CD4-positive, alpha-beta T cell treated with Interferon alpha-2 for 1 hour (primary cell): ENCODE measurements at regions not wholly inside any gene's neighbourhood (a gene's known extent, or its start where the extent isn't known, plus 50 kb on each side); places are given as distances from the start of the nearest gene placed in this dataset.
A peak's percentile ranks its signal among the peaks of the same experiment; 100 is the strongest.
"Not testable (repeated sequence)": the region's sequence is repeated elsewhere in the genome, so short reads cannot be mapped to it uniquely, and the experiment has no call there.

Source experiments
- DNase-seq, 2 donors: peaks; one replicate each; pipeline ENCODE4 v3.0.0-alpha.2; 2020 to 2022

DNA sequence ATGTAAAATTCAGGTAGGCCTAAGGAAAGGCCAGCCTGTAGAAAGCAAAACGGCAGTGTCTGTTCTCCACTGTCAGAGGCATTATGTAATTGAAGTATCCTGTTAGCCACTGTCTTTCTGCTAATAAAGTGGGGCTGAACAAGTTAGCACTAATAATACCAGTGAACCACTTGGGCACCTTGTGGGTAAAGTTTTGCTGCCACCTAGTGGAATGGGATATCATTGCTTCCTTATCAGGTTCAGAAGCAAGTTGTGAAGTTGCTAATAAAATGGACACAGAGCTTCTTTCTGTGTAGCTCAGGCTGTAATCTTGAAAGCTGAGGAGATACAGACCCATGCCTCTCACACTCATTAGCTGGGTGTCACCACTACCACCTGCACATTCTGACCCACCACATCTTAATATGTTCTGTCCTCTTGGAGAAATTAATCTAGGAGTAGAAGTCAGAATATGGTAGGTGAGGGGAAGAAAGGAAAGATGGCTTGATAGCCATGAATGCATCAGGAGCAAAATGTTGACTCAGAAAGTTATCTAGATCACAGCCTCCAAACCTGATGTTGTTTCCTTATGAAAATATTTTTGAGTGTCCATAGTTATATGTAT, 175.1 kb downstream of the SEPTIN7 start:
- DNase-seq, result peak; percentile 54 to 77

DNA sequence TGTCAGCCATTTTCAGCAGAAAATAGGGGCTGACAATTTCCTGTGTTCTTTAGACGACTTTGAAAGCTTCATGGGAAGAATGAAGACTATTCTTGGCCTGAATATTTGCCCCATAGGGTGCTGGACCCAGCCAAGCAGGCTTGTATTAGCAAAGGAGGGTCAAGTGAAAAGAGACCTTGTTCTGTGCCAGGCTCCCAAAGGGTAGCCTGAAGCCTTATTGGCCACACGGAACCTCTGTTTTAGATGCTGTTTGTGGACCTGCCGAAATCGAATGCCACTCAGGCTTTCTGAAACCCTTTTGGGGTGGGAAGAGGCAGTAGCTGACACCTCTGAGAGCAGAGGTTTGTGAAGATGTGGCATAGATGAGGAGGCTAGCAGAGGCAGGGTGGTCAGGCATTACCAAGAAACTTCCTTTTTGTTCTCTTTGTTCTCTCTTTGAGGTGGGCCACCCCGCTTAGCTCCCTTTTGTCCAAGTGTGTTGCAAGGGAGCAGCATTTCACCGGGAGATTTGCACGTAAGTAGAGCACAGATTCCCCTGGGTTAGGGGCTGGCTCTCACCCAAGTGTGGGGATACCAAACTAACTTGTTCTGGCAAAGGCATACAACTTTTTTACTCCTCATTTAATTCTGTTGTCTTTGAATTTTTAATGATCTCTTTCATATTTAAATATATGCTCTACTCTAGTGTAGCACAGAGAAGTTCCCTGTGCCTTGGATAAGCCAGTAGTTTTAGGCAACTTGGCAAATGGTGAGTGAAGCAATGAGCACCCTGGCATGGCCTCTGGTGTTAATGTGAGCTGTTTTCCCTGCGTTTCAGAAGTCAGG, 174.0 kb upstream of the EEPD1 start:
- not testable (repeated sequence) for DNase-seq

DNA sequence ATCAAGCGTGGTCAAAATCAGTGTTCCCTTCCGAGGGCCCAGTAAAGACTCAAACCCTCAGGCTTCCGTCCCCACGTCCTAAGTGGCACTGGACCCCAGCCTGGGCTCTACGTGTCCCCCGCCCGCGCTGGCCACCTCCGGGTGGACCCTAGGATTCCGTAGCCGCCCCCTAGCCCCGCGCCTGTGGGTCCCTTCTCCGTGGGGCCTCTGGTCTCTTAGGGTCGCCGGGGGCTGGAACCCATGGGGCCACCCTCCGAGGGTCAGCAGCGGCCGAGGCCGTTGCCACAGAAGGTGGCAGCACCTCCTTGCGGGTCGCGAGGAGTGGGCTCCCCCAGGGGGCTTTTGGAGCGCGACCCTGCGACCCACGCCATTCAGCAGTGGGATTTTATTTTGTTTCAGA, 170.5 kb upstream of the EEPD1 start:
- no peak for DNase-seq

DNA sequence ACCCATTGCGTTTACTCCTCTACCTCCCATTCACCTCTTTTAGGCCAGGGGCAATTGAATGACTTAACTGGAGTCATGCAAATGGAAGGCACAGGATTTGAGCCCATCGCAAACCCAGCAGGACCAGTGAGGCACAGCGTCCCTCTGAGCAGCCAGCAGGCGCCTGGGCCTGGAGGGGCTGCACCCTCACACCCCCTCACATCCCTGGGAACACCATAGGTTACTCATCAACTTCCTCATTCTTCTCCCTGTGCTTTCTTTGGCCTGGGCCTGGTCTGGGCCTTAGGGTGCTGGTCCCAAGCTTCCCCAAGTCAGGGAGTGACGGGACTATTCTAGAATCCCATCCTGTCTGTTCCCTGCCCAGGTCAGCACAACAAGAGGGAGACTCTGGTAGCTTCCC, 169.4 kb upstream of the EEPD1 start:
- no peak for DNase-seq

DNA sequence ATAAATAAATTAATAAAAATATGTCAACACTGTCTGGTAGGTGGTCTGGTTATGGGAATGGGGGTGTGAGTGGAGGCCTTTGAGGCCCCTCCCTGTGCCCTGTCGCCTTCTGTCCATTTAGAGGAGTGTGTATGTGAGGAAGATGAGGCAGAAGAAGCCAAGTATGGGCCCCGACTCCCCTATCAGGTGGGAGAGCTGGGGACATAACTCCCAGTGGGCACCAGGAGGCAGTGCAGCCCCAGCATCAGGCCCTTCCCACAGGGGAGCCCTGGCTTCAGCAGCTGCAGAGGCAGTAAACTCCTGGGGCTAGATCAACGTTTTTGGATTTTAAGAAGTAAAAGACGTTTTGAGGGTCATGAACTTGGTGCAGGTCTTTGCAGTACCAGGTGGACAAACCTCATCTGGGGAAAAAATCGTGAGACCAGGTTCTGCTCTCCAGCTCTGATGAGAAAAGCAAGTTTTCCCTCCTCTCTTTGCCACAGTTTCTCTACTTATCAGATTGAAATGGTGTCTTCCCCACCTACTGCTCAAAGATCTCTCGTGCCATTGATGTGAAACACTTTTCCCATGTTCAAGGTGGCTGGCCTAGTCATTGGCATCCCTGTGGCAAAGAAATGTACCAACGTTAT, 167.8 kb upstream of the EEPD1 start:
- peak; percentile 78 to 81 for DNase-seq

DNA sequence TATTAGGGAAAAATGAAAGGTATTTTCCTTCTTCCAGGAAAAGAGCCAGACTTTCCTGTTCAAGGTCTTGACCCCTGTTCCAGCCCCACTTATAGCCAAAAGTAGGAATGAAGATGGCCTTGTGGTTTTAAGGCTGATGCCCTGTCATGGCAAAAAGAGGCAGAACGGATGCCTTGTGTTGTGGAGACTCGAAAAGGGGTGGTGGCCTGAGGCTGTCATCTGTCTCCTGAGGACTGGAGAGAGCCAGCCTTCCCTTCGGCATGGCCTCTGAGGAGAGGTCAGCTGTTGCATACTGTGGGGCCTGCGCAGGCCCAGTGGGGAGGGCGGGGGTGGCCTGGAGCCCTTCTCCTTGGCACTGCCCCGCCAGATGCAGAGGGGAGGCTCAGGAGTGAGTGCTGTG, 166.0 kb upstream of the EEPD1 start:
- no peak for DNase-seq

DNA sequence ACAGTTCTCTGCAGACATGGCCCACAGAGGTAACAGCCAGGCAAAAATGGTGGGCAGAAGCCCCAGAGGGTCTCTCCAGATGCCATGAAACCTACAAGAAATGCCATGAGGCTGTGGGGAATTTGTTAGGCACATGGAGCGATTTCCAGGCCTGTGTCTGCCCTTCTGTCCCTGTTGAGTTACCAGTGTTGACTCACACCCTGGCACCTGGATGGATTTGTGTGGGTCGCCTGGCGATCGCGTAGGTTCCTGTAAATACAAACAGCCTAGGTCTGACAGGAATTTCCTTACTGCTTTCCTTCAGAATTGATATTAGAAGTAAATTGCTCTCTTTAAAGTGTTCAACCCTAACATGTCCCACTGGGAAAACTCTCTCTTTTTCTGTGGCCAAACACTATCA, 164.9 kb upstream of the EEPD1 start:
- no peak for DNase-seq

DNA sequence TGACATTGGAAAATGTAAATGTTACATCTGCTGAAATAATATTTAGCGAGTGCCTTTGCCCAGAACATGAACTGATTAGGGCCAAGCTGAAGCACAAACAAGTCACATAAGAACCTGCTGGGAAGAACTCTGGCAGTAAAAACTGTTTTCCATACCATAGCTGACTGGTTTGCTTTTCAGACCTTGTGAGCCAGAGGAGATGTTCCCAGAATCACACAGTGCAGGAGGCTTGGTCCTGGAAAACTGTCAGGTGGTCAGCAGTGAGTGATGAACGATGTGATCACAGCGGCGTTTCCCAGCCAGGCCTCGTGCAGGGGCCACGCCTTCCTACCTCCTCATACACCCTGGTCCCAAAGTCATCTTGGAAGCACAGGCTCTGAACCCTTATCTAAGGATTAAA, 164.2 kb upstream of the EEPD1 start:
- no peak for DNase-seq

DNA sequence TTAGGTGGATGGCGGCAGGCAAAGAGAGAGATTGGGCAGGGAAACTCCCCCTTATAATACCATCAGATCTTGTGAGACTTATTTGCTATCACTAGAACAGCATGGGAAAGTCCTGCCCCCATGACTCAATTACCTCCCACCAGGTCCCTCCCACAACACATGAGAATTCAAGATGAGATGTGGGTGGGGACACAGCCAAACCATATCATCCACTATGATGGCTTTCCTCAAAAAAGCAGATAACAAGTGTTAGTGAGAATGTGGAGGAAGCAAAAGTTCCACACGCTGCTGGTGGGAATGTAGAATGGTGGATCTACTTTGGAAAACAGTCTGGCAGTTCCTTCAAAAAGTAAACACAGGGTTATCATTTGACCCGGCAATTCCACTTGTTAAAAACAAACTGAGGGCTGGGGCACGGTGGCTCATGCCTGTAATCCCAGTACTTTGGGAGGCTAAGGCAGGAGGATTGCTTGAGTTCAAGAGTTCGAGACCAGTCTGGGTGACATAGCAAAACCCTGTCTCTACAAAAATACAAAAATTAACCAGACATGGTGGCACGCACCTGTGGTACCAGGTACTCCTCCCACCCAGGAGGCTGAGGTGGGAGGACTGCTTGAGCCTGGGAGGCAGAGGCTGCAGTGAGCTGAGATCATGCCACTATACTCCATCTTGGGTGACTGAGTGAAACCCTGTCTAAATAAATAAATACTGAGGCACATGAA, 161.4 kb upstream of the EEPD1 start:
- DNase-seq, result no peak

DNA sequence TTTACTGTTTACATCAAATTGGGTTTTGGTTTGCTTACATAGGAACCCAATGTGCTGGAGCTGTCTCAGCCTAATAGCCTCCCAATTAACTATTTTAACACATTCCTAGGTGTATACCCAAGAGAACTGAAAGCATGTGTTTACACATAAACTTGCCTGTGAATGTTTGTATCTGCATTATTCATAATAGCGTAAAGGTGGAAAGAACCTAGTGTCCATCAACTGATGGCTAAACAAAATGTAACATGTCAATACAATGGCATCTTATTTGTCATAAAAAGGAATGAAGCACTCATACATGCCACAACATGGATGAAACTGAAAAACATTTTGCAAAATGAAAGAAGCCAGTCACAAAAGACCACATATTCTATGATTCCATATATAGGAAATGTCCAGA, 160.6 kb upstream of the EEPD1 start:
- DNase-seq, result no peak

DNA sequence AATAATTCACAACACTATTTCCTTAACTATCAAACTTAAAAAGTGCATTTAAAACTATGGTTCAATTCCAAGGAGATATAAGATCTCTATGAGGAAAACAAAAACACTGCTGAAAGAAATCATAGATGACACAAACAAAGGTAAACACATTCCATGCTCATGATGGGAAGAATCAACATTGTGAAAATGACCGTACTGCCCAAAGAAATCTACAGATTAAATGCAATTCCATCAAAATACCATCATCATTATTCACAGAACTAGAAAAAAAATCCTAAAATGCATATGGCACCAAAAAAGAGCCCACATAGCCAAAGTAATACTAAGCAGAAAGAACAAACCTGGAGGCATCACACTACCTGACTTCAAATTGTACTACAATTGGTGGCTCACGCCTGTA, 159.9 kb upstream of the EEPD1 start:
- DNase-seq, result no peak

DNA sequence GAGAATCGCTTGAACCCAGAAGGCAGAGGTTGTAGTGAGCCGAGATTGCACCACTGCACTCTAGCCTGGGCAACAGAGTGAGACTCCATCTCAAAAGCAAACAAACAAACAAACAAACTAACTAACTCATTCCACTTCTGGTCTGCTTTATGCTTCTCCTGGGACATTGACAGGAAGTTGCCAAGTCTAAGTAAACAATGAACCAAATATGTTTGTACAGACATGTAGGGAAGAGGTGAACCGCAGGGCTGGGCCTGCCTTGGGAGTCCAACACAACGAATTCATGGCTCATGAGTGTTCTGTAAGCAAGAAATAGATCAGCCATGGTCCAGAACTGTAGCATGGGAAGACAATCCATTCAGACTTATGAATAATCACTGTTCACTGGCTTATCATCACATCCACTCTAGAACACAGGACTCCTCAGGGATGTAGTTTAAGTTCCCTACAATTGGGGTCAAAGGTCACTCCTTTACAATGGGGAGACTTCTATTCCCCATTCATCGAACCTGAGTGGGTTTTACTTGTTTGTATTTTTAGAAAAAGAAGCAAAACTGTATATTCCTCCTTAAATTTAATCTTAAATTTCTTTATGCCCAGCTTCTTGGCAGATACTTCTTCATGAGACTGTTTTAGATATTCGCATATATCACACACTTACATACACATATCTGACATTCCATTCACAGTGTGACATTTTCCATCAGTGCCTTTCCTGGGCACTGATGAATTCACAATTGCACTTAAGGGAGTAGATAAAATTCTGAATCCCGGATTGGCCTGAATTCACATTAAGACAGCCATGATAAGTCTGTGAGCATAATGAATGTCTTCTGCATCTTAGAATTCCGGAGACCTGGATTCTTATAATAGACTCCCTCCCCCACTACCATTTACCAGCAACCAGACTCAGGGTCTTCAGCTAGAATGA, 159.1 kb upstream of the EEPD1 start:
- DNase-seq, result no peak

DNA sequence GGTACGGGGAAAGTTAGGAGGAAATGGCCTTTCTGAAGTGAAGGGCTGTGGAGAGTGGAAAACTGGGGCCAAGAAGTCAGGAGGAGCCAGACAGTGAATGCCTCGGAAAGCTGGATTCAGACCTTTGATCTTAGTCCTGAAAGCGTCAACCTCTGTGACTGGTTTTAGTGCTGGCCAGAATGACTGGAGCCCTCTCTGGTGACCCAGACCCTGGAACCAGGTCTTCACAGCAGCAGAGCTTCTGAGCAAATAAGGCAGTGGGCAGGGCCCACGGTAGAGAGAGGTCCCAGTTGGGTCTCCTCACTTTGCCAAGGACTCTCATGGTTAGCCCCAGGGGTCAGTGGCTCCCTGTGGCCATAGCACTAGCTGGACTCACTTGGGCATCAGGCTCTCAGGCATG, 157.7 kb upstream of the EEPD1 start:
- DNase-seq, result no peak

DNA sequence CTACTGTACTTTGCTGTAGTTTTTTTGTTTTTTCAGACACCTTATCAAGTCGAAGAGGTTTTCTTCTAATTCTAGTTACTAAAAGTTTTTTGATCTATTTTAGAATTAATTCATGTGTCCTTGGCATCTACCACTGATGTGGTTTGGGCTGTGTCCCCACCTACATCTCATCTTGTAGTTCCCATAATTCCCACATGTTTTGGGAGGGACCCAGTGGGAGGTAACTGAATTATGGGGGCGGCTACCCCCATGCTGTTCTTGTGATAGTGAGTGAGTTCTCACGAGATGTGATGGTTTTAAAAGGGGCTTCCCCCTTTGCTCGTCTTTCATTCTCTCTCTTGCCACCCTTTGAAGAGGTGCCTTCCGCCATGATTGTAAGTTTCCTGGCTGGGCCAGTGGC, 154.6 kb upstream of the EEPD1 start:
- DNase-seq, result no peak

DNA sequence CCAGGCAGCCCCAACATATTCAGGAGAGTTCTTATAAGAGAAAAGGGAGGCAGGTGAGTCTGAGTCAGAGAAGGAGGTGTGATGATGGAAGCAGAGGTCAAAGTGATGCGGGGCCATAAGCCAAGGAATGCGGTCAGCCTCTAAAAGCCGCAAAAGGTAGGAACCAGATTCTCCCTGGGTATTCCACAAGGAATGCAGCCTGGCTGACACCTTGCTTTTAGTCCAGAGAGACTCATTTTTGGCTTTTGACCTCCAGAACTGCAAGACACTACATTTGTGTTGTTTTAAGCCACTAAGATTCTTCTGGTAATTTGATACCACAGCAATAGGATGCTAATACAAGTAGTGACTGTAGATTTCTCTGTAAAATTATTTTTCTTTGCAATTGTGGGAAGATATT, 151.5 kb upstream of the EEPD1 start:
- no peak for DNase-seq

DNA sequence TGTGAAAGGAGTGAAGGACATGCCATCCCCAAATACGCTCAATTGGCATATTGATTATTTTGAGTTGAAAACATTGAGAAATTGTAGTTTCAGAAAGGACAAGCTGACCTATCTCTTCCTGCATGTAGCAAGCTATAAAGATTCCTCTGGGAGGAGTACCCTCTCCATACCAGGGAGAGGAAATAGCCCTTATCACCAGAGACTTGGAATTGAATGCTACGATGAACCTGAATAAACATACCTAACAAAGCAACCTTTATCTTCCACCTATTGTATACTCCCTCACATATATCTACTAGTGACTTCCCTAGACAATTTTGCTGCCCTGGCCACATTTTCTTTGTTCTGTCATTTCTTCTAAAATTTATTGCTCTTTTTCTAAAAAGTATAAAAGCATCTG, 150.2 kb upstream of the EEPD1 start:
- DNase-seq, result no peak

DNA sequence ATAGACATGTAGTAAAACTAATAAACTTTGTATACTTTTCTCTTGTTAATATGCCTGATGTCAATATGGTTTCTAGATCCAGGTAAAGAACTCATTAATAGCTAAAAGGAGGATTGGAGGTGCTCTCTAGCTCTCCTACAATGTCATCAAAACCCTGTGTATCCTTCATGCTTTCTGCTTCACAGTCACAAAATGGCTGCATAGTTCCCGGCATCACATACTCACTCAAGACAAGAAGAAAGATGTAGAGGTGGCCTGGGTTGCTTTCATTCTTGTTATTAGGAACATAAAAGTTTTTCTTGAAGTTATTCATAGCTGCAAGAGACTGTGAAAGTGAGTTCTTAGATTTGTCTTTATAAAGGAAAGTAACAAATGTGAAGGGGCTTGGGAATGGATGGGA, 149.7 kb upstream of the EEPD1 start:
- no peak for DNase-seq

DNA sequence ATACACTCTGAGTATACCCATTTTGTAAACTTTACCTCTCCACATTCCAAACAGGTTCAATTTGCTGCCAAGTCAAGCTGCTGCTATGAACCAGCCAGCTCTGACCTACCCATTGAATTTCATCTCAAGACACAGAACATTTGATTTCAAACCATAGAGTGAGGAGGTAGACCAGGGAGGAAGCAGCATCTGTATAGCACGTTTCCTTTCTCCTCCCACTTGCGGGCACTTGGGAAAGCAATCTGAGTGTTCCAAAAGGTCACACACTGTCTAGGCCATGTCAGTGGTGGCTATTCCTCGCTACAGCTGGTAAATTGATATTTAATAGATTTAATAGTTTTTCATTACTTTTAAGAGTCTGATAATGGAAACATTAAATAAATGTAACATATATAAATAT, 147.8 kb upstream of the EEPD1 start:
- no peak for DNase-seq

DNA sequence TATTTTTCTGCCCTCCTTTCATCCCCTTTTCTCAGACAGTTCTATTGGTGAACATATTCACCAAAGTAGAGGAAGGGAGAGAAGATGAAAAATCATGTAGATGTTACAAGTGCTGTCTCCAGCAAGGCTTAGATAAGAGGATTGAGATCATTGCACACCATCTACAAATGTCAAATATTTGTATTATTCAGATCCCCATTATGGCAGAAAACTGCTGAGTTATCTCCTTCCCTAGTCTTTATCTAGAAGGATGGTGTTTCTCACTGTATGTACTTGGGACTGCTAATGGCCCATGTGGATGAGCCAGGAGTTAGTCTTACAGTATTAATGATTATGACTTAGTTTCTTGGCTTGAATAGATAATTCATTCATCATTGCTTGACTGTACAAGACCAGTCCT, 147.2 kb upstream of the EEPD1 start:
- no peak for DNase-seq

DNA sequence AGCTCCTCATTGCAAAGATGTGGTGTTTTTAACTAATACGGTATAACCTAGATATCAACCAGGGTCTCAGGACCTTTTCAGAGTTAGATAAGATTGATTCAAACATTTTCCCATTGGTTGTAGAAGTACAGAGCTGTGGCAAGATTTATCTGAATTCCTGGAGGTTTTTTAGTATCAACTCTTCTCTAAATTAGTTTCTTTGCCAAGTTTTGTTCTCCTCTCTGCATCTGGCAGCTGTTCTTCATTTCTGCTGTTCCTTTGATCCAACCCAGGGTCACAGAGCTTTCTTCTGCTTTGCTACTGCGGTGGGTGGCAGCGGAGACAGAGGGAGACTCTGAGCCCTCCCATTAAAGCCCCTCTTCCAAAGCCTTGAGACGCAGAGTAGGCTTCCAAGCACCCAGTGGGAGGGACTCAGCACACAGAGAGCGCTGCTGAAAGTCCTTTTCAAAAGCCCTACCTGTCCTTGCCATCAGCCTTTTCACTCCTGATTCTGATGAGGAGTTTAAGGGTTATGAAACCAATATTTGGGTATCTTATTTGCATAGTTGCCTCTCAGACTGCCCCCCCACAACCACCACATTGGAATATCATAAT, 146.3 kb upstream of the EEPD1 start:
- DNase-seq, result no peak

DNA sequence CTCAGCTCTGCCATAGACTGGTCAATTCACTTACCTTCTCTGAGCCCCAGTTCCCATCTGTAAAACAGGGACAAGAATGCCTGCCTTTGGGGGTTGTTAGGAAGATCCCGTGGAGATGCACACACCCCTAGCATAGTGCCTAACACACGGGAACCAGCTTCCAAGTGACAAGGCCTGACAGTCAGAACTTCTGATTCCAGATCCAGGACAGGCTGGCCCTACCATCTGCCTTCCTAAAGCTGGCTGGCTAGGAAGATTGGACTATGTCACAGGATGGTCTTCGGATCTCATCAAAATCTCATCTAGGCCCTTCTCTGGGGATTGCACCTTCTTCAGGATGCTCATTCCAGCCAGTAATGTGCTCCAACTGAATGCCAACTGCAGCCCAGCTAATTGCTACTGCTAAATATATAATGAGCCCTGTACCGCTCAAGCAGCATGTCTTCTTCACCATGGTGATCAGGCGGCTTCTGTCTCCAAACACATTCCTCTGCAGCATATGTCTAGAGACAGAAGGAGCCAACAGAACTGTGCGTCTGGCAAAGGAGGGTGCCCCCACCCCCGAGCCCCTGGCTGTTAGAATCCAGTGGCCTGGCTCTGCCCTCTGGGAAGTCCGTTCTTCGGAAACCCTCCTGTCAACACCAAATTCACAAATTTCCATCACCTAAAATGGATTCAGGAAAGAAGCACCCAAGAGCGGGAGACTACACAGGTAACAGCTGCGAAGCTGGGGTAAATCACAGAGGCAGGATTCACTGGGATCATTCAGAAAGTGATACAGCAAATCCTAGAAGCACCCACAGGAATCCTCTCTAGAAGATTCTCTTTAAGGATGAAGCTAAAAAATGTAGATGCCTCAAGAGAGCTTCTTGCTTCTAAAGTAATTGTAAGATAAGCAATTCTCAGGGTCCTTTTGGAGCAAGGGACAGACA, 142.1 kb upstream of the EEPD1 start:
- DNase-seq, result no peak
